ENCODE measurements at regions not wholly inside any gene's neighbourhood (a gene's known extent, or its start where the extent isn't known, plus 50 kb on each side); places are given as distances from the start of the nearest gene placed in this dataset.

DNA sequence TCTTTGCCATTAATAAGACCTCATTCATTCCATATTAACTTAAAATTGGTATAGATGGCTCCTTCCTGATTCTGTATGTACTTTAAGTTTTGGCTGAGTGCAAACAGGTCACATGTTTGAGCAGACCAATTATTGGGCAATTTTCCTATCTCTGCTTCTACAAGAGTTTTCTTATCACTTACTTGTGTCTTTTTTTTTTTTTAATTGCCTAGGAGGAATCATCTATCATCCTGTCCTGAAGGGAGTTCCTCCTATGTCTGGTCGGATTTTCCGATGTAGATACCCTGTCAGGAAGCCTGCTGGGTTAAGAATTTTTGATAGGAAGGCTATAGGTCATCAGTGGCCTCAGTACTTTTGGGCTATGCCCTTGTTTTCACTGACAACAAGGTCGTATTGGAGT is 268.0 kb downstream of the RPS4Y2 start:
- Histone ChIP-seq H3K79me2 (ENCODE audit: insufficient read depth, low read depth, low read length) (no peaks in the 10 kb centered on the region), H2AFZ (ENCODE audit: low read length) (no peak overlapping the region), H4K20me1 (ENCODE audit: insufficient read depth, low read length) (no peaks in the 10 kb centered on the region), H3K9me3 (ENCODE audit: low read length) (no peaks in the 10 kb centered on the region), H3K36me3 (ENCODE audit: insufficient read depth, low read length) (no peaks in the 10 kb centered on the region), H3K9me2 (ENCODE audit: insufficient read depth, low read length) (no peaks in the 10 kb centered on the region), H3K4me2 (ENCODE audit: low read length) (no peak overlapping the region), H3K4me1 (ENCODE audit: insufficient read depth, low read length, poor library complexity, severe bottlenecking) (no peaks in the 10 kb centered on the region), H3K4me3 (ENCODE audit: low read depth, low read length, poor library complexity, severe bottlenecking) (no peak overlapping the region), H3K27ac (ENCODE audit: low read depth, low read length, poor library complexity, severe bottlenecking) (no peak overlapping the region)
- no peak for DNase-seq (ENCODE audit: low spot score)
- CTCF ChIA-PET (ENCODE audit: unreplicated experiment): no interaction called here
- no TSS peak for BruUV-seq (replicated peaks)
- no peak for TF ChIP-seq EZH2phosphoT487 (IDR thresholded peaks at IDR 0.05; ENCODE audit: borderline replicate concordance, low read depth, low read length)
- TF ChIP-seq, protein P1, sequence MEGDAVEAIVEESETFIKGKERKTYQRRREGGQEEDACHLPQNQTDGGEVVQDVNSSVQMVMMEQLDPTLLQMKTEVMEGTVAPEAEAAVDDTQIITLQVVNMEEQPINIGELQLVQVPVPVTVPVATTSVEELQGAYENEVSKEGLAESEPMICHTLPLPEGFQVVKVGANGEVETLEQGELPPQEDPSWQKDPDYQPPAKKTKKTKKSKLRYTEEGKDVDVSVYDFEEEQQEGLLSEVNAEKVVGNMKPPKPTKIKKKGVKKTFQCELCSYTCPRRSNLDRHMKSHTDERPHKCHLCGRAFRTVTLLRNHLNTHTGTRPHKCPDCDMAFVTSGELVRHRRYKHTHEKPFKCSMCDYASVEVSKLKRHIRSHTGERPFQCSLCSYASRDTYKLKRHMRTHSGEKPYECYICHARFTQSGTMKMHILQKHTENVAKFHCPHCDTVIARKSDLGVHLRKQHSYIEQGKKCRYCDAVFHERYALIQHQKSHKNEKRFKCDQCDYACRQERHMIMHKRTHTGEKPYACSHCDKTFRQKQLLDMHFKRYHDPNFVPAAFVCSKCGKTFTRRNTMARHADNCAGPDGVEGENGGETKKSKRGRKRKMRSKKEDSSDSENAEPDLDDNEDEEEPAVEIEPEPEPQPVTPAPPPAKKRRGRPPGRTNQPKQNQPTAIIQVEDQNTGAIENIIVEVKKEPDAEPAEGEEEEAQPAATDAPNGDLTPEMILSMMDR (conservative IDR thresholded peaks at IDR 0.05; ENCODE audit: low read length): no peak
- POLR2A ChIA-PET: no interaction called here
- intact Hi-C loops (cut with micrococcal nuclease; ENCODE audit: unreplicated experiment): no loop called here

GRCh38 chrY:21028506-21028905 is 272.6 kb downstream of the RPS4Y2 start:
- POLR2A ChIA-PET: no interaction called here
- intact Hi-C loops (cut with micrococcal nuclease; ENCODE audit: unreplicated experiment): no loop called here
- no peaks in the 10 kb centered on the region for H3K79me2 ChIP-seq (ENCODE audit: insufficient read depth, low read depth, low read length)
- H4K20me1 ChIP-seq (ENCODE audit: insufficient read depth, low read length): no peaks in the 10 kb centered on the region
- CTCF ChIA-PET (ENCODE audit: unreplicated experiment): no interaction called here
- H3K4me2 ChIP-seq (ENCODE audit: low read length): no peak overlapping the region
- TF ChIP-seq, protein P1 (conservative IDR thresholded peaks at IDR 0.05; ENCODE audit: low read length): no peak
- TF ChIP-seq EZH2phosphoT487 (IDR thresholded peaks at IDR 0.05; ENCODE audit: borderline replicate concordance, low read depth, low read length): no peak
- no TSS peak for BruUV-seq (replicated peaks)
- no peaks in the 10 kb centered on the region for H3K4me1 ChIP-seq (ENCODE audit: insufficient read depth, low read length, poor library complexity, severe bottlenecking)
- DNase-seq (ENCODE audit: low spot score): no peak
- H2AFZ ChIP-seq (ENCODE audit: low read length): no peak overlapping the region
- H3K9me3 ChIP-seq (ENCODE audit: low read length): no peaks in the 10 kb centered on the region
- H3K4me3 ChIP-seq (ENCODE audit: low read depth, low read length, poor library complexity, severe bottlenecking): no peak overlapping the region
- no peaks in the 10 kb centered on the region for H3K9me2 ChIP-seq (ENCODE audit: insufficient read depth, low read length)
- H3K36me3 ChIP-seq (ENCODE audit: insufficient read depth, low read length): no peaks in the 10 kb centered on the region
- H3K27ac ChIP-seq (ENCODE audit: low read depth, low read length, poor library complexity, severe bottlenecking): no peak overlapping the region

DNA sequence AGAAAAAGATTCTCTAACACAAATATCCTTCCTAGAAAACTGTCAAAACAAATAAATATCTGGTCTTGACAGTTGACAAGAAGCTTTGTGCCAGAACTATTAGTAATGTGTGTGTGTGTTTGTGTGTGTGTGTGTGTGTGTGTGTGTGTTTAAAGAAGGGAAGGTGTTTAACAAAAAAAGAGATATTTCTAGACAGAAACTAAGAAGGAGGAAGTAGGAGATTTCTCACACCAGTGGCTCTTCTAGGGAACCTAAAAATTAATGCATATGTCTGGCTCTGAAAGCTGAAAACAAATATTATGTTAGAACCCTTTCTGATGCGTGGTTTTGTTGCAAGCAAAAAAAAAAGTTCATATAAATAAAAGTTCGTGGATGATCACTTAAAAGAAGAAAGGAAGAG is 277.5 kb downstream of the RPS4Y2 start:
- Histone ChIP-seq H2AFZ (ENCODE audit: low read length) (no peak overlapping the region), H3K4me1 (ENCODE audit: insufficient read depth, low read length, poor library complexity, severe bottlenecking) (no peaks in the 10 kb centered on the region), H3K4me3 (ENCODE audit: low read depth, low read length, poor library complexity, severe bottlenecking) (no peak overlapping the region), H3K79me2 (ENCODE audit: insufficient read depth, low read depth, low read length) (no peaks in the 10 kb centered on the region), H3K36me3 (ENCODE audit: insufficient read depth, low read length) (no peaks in the 10 kb centered on the region), H3K9me2 (ENCODE audit: insufficient read depth, low read length) (no peaks in the 10 kb centered on the region), H4K20me1 (ENCODE audit: insufficient read depth, low read length) (no peaks in the 10 kb centered on the region), H3K4me2 (ENCODE audit: low read length) (no peak overlapping the region), H3K9me3 (ENCODE audit: low read length) (no peaks in the 10 kb centered on the region), H3K27ac (ENCODE audit: low read depth, low read length, poor library complexity, severe bottlenecking) (no peak overlapping the region)
- no peak for DNase-seq (ENCODE audit: low spot score)
- TF ChIP-seq EZH2phosphoT487 (IDR thresholded peaks at IDR 0.05; ENCODE audit: borderline replicate concordance, low read depth, low read length): no peak
- TF ChIP-seq, protein P1 (conservative IDR thresholded peaks at IDR 0.05; ENCODE audit: low read length): no peak
- BruUV-seq (replicated peaks): no TSS peak
- intact Hi-C loops (cut with micrococcal nuclease; ENCODE audit: unreplicated experiment): no loop called here
- ChIA-PET CTCF (ENCODE audit: unreplicated experiment) (no interaction called here), POLR2A (interaction anchor here (0.7 kb wide), 1 partner anchor 535 kb away, joined by 4 read pairs; no protein-coding TSS in a partner anchor)
